ENCODE measurements at regions not wholly inside any gene's neighbourhood (a gene's known extent, or its start where the extent isn't known, plus 50 kb on each side); places are given as distances from the start of the nearest gene placed in this dataset.

DNA sequence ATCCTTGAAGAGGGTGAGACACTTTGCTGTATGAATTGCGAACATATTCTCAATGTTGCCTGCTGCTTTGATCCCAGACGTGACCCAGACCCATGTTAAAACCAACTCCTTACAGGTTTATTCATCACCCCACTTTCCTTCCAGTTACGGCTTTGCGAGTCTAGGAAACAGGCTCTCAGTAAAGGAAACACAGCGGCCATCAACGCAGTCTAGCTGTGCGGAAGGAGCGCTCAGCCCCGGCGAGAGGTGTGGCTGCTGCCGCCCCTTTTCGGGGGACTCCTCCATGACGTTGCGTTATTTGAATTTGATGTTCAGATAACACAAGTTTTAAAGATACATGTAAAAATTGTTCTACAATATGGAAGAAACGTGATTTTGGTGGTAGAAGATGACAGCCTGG is 206.4 kb upstream of the FAT1 start:
- TF ChIP-seq, protein P1, sequence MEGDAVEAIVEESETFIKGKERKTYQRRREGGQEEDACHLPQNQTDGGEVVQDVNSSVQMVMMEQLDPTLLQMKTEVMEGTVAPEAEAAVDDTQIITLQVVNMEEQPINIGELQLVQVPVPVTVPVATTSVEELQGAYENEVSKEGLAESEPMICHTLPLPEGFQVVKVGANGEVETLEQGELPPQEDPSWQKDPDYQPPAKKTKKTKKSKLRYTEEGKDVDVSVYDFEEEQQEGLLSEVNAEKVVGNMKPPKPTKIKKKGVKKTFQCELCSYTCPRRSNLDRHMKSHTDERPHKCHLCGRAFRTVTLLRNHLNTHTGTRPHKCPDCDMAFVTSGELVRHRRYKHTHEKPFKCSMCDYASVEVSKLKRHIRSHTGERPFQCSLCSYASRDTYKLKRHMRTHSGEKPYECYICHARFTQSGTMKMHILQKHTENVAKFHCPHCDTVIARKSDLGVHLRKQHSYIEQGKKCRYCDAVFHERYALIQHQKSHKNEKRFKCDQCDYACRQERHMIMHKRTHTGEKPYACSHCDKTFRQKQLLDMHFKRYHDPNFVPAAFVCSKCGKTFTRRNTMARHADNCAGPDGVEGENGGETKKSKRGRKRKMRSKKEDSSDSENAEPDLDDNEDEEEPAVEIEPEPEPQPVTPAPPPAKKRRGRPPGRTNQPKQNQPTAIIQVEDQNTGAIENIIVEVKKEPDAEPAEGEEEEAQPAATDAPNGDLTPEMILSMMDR (IDR thresholded peaks at IDR 0.05; ENCODE audit: insufficient read depth, missing control alignments) = no peak
- no peak for DNase-seq (ENCODE audit: insufficient read length, low spot score)
- no peak for FAIRE-seq

DNA sequence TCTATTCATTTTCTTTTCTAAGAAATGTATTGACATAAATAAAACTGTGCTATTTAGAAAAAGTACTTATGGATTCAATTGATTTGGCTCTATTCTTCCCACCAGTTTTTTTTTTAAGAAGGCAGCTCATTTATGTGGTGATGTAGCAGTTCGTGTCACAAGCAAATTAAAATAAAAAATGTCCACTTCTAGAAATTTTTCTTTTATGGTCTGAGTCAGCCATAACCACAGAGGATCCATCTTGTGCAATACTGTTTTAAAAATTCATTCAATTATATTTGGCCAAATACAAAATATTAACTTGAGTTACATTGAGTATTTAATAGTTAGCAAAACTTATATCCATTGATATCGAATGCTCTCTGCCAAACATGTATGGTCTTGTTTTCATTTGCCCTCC is 207.9 kb upstream of the FAT1 start:
- no peak for DNase-seq (ENCODE audit: insufficient read length, low spot score)
- FAIRE-seq = no peak
- TF ChIP-seq, protein P1 (IDR thresholded peaks at IDR 0.05; ENCODE audit: insufficient read depth, missing control alignments) = no peak

DNA sequence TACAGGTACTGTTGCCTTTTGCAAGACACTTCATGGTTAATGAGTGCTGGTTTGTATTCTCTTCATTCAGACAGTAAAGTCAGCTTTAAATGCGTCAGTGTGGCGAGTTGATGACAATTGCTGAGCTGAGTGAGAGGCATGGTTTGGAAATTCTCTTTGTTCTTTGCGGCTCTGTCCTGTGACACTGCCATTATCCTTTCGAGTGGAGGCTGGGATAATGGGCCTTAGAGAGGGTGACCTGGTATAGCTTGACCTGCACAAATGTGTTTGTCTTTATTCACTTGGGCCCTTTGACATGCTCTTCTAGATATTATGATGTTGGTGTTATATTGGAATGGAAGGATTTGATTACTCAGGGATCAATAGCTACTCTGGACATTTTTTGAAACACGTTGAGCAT is 208.5 kb upstream of the FAT1 start:
- DNase-seq (ENCODE audit: insufficient read length, low spot score) (no peak), FAIRE-seq (no peak)
- TF ChIP-seq, protein P1 (IDR thresholded peaks at IDR 0.05; ENCODE audit: insufficient read depth, missing control alignments) = no peak

DNA sequence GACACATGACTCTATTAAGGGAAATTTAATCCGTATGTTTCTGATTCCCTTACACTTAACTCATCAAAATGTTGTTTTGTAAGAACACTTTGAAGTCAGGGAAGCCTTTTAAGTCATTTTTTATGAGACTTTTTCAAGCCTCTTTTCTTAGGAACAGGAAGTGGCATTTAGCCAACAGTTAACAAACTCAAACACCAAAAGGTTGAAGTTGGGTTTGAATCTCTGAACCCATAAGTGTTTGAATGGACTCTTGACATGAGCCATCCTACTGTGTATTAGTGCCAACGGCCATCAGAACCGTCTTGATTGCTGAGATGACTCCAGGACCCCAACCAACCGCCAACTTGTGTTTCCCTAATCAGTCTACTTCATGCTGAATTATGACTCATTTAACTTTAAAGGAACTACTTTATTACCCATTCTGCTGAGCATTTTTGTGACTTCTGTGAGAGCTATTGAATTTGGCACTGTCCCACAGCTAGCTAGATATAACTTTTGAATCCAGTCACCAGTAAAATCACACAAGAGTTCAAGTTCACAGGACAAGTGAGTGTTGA is 209.1 kb upstream of the FAT1 start:
- FAIRE-seq (no peak), DNase-seq (ENCODE audit: insufficient read length, low spot score) (no peak)
- TF ChIP-seq, protein P1 (IDR thresholded peaks at IDR 0.05; ENCODE audit: insufficient read depth, missing control alignments) = no peak

DNA sequence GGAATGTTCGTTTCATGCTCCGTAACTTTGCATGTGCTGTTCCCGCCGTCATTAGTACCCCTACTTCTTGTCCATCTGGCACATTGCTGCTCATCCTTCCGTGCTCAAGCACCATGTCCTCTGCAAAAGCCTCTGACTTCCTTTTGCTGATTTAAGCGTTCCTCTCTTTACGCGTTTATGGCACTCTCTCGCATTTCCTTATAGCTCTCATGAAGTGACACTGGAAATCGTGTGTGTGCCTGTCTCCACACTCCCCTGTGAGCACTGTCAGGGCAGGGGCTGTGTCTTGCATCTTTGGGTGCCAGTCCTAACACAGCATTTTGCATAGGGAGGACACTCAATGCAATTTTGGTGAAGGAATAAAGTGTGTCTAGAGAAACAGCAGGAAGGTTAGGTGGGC is 210.6 kb upstream of the FAT1 start:
- TF ChIP-seq, protein P1 (IDR thresholded peaks at IDR 0.05; ENCODE audit: insufficient read depth, missing control alignments) = no peak
- FAIRE-seq (no peak), DNase-seq (ENCODE audit: insufficient read length, low spot score) (no peak)

DNA sequence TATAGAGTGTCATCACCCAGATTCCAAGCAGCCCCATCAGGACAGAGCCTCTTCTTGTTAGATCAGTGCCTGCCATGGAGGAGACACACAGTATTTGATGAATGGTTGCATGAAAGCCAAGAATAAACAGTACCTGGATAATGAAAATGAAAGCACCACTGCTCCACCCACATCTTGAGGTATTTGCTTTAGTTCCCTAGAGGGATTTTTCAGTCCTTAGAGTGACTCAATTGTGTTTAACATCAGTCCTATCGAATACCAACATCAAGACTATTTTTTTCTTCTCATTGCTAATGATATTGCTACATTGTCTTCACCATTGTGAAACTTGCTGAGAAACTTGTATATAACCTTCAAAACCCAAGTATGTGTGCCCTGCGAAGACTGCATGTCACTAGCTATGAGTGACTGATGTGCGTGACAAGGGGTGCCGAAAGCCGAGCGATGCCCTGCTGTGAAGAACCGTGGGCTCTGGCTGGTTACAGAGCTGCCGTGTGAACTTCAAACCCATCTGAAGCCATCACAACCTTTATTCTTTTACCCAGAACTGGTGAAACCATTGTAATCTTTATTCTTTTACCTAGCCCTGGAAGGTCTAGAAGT is 211.3 kb upstream of the FAT1 start:
- TF ChIP-seq, protein P1 (IDR thresholded peaks at IDR 0.05; ENCODE audit: insufficient read depth, missing control alignments) = no peak
- no peak for DNase-seq (ENCODE audit: insufficient read length, low spot score)
- FAIRE-seq = no peak

DNA sequence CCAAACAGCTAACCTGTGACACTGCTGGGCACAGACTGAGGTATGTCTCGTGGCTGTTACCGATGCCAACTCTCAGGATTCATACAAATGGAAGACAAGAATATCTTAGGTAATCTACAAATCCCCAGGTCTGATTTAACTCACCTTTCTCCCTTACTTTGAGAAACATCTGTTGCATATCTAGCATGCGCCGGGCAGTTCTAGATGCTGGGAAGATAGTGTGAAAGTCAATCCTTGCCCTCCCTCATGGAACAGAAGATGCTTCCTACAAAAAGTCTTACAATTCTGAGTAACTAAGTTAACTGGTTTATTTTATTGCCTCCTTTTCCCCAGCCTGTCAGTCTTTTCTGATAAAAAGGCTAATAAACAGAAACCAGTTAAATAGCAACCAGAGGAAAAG is 212.2 kb upstream of the FAT1 start:
- DNase-seq (ENCODE audit: insufficient read length, low spot score) = no peak
- no peak for FAIRE-seq
- TF ChIP-seq, protein P1 (IDR thresholded peaks at IDR 0.05; ENCODE audit: insufficient read depth, missing control alignments) = no peak
